CD8-positive, alpha-beta memory T cell (primary cell): ENCODE measurements at regions not wholly inside any gene's neighbourhood (a gene's known extent, or its start where the extent isn't known, plus 50 kb on each side); places are given as distances from the start of the nearest gene placed in this dataset.

Experiments
- CTCF ChIA-PET: fragments of 350-600 bp; sonication (Branson Sonifier 250); formaldehyde crosslinking; loops from one replicate; lab custom pipeline; 2021; ENCODE audit warnings: antibody characterized with exemption; lab: Charles Lee
- POLR2A ChIA-PET: fragments of 350-600 bp; sonication (Branson Sonifier 250); formaldehyde crosslinking; loops from one replicate; lab custom pipeline; 2021; ENCODE audit warnings: antibody characterized with exemption; lab: Charles Lee
- DNase-seq, 5 donors: peaks; one replicate each; pipeline versions ENCODE4 v3.0.0 to v3.0.0-alpha.2; 2020 to 2022; ENCODE audit warnings: mixed read lengths in 1 of 5
- H3K27ac ChIP-seq: one replicate; pipeline ENCODE4 v1.7.0; 2013; ENCODE audit warnings: low read depth, mild to moderate bottlenecking, low read length, moderate library complexity
- H3K27me3 ChIP-seq: 2 replicates; pipeline ENCODE4 v1.7.0; 2013; ENCODE audit warnings: low read length, mild to moderate bottlenecking; ENCODE audit not compliant: insufficient read depth, poor library complexity, severe bottlenecking
- H3K36me3 ChIP-seq: 2 replicates; pipeline ENCODE4 v1.7.0; 2013; ENCODE audit warnings: mild to moderate bottlenecking, low read length, moderate library complexity; ENCODE audit not compliant: insufficient read depth
- H3K4me1 ChIP-seq: 2 replicates; pipeline ENCODE4 v1.7.0; 2013; ENCODE audit warnings: mild to moderate bottlenecking, low read length, moderate library complexity; ENCODE audit not compliant: insufficient read depth
- H3K4me3 ChIP-seq: 2 replicates; pipeline ENCODE4 v1.7.0; 2013; ENCODE audit warnings: mild to moderate bottlenecking, low read length
- H3K9me3 ChIP-seq: 2 replicates; pipeline ENCODE4 v1.7.0; 2013; ENCODE audit warnings: mild to moderate bottlenecking, low read length
- H3K27ac Mint-ChIP-seq, 8 donors: one replicate each; pipeline ENCODE4 v1.8.0; 2020 to 2021; ENCODE audit warnings: mixed read lengths in 8 of 8, mild to moderate bottlenecking in 6 of 8, inconsistent platforms in 3 of 8, moderate library complexity in 3 of 8
- H3K27me3 Mint-ChIP-seq, 2 donors: one replicate each; pipeline ENCODE4 v1.8.0; 2020 to 2021; ENCODE audit warnings: mixed read lengths in 2 of 2, mild to moderate bottlenecking in 1 of 2, moderate library complexity in 1 of 2
- H3K36me3 Mint-ChIP-seq, 3 donors: one replicate each; pipeline ENCODE4 v1.8.0; 2020 to 2021; ENCODE audit warnings: mixed read lengths in 3 of 3, inconsistent platforms in 1 of 3, mild to moderate bottlenecking in 1 of 3
- H3K4me1 Mint-ChIP-seq, 3 donors: one replicate each; pipeline ENCODE4 v1.8.0; 2020 to 2021; ENCODE audit warnings: mixed read lengths in 3 of 3, inconsistent platforms in 1 of 3, mild to moderate bottlenecking in 1 of 3
- H3K4me3 Mint-ChIP-seq, 7 donors: one replicate each; pipeline ENCODE4 v1.8.0; 2020 to 2021; ENCODE audit warnings: mixed read lengths in 7 of 7, mild to moderate bottlenecking in 6 of 7, moderate library complexity in 4 of 7, inconsistent platforms in 2 of 7
- H3K9me3 Mint-ChIP-seq, 5 donors: one replicate each; pipeline ENCODE4 v1.8.0; 2020 to 2022; ENCODE audit warnings: mixed read lengths in 5 of 5, mild to moderate bottlenecking in 3 of 5, moderate library complexity in 2 of 5, inconsistent platforms in 1 of 5

DNA sequence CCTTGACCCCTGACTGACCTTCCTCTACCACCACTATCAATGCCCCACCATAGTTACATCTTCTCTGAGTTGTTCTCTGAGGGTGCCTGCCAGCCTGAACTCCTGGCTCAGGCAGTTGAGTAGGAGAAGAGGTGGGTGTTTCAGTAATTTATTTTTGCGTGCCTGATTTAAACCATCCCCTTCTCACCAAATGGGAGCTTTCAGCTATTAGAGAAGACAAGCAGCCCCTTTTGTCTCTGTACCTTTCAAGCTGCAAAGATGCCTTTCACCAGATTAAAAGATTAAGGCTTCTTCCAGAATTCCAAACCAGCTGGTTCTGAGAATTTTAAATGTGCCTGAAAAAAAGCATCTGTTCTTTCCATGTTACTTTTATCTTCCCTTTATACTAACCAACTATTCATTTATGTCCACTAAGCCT lies 223.8 kb downstream of the FAM76B start:
- ChIA-PET POLR2A (no interaction called here), CTCF (interaction anchor here (1.5 kb wide), 1 partner anchor 140 kb away, joined by 3 read pairs; no protein-coding TSS in a partner anchor)
- Histone ChIP-seq H3K27ac (no peak overlapping the region), H3K4me3 (no peak overlapping the region), H3K4me1 (peaks cover 10% of the 10 kb centered on the region), H3K27me3 (no peaks in the 10 kb centered on the region), H3K9me3 (peaks cover 4% of the 10 kb centered on the region), H3K36me3 (no peaks in the 10 kb centered on the region)
- DNase-seq = no peak
- Mint-ChIP-seq H3K4me1 (peaks cover 0 to 4% (median 0%) of the 10 kb centered on the region in 3 donors), H3K4me3 (no peak overlapping the region), H3K27me3 (peaks cover 5 to 20% of the 10 kb centered on the region in 2 donors), H3K9me3 (peaks cover 2 to 15% (median 5%) of the 10 kb centered on the region in 5 donors), H3K36me3 (no peaks in the 10 kb centered on the region), H3K27ac (peak overlapping the region in 1 of 8 donors; percentile 67)

DNA sequence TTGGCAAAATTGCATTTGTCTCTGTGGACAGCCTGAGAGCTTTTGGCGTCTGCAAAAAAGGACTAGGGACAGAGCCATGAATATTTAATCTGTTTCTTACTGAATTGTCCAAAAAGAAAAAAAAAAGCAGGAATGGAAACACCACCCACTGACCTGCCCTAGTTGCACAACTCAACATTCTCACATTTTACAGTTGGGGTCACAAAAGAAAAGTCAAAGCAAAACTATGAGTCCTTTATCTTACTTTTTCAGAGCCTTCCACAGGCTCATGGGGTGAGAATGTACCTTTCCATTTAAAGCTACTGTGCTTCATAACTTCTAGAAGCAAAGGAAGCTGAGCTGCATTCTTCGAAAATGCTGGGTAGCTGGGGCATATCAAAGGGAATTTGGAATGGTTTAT lies 225.7 kb downstream of the FAM76B start:
- no peak overlapping the region for H3K27ac Mint-ChIP-seq

DNA sequence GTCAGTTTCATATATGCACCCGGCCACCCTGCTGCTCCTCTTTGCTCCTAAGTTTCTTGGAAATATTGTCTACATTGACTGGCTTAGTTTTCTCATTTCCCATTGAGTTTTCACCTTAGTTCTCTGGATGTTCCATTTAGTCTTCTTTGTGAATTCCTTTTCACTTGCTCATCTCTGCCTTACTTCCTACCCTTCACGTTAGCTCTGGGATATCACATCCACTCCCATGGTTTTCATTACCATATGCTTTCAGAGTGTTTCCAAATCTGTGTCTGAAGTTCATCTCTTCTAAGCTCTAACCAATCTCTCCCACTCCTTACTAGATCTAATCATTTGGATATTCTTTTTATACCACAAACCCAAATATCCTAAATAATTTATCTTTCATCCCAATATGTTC lies 226.4 kb downstream of the FAM76B start:
- H3K4me1 ChIP-seq = peaks cover 10% of the 10 kb centered on the region
- ChIA-PET POLR2A (no interaction called here), CTCF (interaction anchor here (1.1 kb wide), 1 partner anchor 16 kb away, joined by 3 read pairs; no protein-coding TSS in a partner anchor)
- Mint-ChIP-seq H3K27me3 (peaks cover 5 to 12% of the 10 kb centered on the region in 2 donors), H3K36me3 (no peaks in the 10 kb centered on the region), H3K4me3 (no peak overlapping the region), H3K9me3 (peaks cover 0 to 2% (median under 1%) of the 10 kb centered on the region in 5 donors), H3K4me1 (peaks cover 0 to 4% (median 0%) of the 10 kb centered on the region in 3 donors), H3K27ac (no peak overlapping the region)
- no peaks in the 10 kb centered on the region for H3K9me3 ChIP-seq
- no peak overlapping the region for H3K4me3 ChIP-seq
- no peak overlapping the region for H3K27ac ChIP-seq
- H3K27me3 ChIP-seq = no peaks in the 10 kb centered on the region
- no peak for DNase-seq
- no peaks in the 10 kb centered on the region for H3K36me3 ChIP-seq

More for the DNA sequence above, 225.7 kb downstream of the FAM76B start:
- no peaks in the 10 kb centered on the region for H3K9me3 ChIP-seq
- CTCF ChIA-PET = interaction anchor here (1.1 kb wide), 1 partner anchor 16 kb away, joined by 3 read pairs; no protein-coding TSS in a partner anchor
- peaks cover 10% of the 10 kb centered on the region for H3K4me1 ChIP-seq
- DNase-seq = no peak
- H3K27me3 ChIP-seq = no peaks in the 10 kb centered on the region
- POLR2A ChIA-PET = no interaction called here
- H3K4me3 Mint-ChIP-seq = no peak overlapping the region
- peaks cover 0 to 4% (median 0%) of the 10 kb centered on the region in 3 donors for H3K4me1 Mint-ChIP-seq
- H3K9me3 Mint-ChIP-seq = peaks cover 0 to 6% (median 3%) of the 10 kb centered on the region in 5 donors
- no peaks in the 10 kb centered on the region for H3K36me3 Mint-ChIP-seq
- peaks cover 5 to 13% of the 10 kb centered on the region in 2 donors for H3K27me3 Mint-ChIP-seq
- no peak overlapping the region for H3K27ac ChIP-seq
- H3K36me3 ChIP-seq = no peaks in the 10 kb centered on the region
- H3K4me3 ChIP-seq = no peak overlapping the region

DNA sequence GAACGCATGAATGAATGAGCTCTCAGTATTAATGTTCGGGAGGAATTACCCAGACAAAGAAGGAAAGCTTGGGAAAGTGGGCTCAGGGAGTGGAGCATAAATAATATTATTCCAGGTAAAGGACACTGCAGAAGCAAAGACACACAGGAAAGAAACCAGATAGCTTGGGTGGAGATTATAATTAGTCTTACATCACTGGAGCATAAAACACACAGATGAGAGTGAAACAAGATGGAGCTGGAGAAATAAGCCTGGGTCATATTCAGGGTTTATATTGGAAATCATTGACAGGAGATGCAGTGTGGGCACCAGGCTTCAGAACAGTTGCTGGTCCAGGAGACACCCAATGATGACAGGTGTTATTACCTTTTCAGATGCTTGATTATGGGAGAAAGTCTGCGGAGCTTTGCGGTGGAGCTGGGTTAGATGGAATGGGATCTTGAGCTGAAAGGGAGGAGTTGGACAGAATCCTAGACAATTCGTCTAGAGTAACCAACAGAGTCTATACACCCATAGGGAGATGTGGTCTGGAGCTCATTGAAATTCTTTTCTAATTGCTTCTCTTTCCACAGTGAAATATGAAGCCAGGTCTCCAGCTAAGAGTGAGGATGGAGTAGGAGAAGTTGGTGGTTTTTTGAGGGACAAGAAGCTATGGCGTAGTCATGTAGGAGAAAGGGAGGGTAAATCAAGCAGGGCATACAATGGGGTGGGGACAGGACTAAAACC lies 227.2 kb downstream of the FAM76B start:
- Mint-ChIP-seq H3K4me3 (no peak overlapping the region), H3K9me3 (no peaks in the 10 kb centered on the region), H3K27ac (no peak overlapping the region), H3K4me1 (peaks cover 0 to 4% (median 0%) of the 10 kb centered on the region in 3 donors), H3K27me3 (peaks cover 4 to 5% of the 10 kb centered on the region in 2 donors), H3K36me3 (no peaks in the 10 kb centered on the region)
- no peak overlapping the region for H3K4me3 ChIP-seq
- H3K27ac ChIP-seq = no peak overlapping the region
- POLR2A ChIA-PET = no interaction called here
- H3K36me3 ChIP-seq = no peaks in the 10 kb centered on the region
- no peaks in the 10 kb centered on the region for H3K27me3 ChIP-seq
- H3K9me3 ChIP-seq = no peaks in the 10 kb centered on the region
- peaks cover 10% of the 10 kb centered on the region for H3K4me1 ChIP-seq
- DNase-seq = no peak
- CTCF ChIA-PET = interaction anchor here (1.0 kb wide), 1 partner anchor 301 kb away, joined by 3 read pairs; no protein-coding TSS in a partner anchor

DNA sequence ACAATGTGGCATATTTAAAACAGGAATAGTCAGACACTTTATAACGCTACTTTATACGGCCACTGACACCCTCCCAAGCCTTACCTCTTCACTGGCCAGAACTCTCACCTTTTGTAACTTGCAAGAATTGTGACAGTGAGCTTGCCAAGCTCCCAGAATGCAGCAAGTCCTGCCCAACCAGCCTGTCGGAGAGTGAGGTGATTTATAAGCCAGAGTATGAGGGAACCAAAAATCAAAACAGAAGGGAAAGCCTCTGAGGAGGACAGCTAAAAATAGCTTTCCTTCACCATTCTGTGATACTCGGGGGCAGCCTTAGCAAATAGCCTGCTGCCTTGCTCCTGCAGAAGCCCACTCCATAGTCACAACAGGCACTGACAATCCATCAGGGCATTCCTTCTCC lies 229.7 kb downstream of the FAM76B start:
- ChIA-PET CTCF (no interaction called here), POLR2A (no interaction called here)
- Histone ChIP-seq H3K4me1 (peaks cover 5% of the 10 kb centered on the region), H3K36me3 (no peaks in the 10 kb centered on the region), H3K9me3 (no peaks in the 10 kb centered on the region), H3K4me3 (no peak overlapping the region), H3K27me3 (no peaks in the 10 kb centered on the region), H3K27ac (no peak overlapping the region)
- Mint-ChIP-seq H3K4me3 (no peak overlapping the region), H3K36me3 (no peaks in the 10 kb centered on the region), H3K27me3 (peaks cover 2 to 5% of the 10 kb centered on the region in 2 donors), H3K9me3 (no peaks in the 10 kb centered on the region), H3K4me1 (peaks cover 0 to 5% (median 0%) of the 10 kb centered on the region in 3 donors), H3K27ac (no peak overlapping the region)
- DNase-seq = no peak

DNA sequence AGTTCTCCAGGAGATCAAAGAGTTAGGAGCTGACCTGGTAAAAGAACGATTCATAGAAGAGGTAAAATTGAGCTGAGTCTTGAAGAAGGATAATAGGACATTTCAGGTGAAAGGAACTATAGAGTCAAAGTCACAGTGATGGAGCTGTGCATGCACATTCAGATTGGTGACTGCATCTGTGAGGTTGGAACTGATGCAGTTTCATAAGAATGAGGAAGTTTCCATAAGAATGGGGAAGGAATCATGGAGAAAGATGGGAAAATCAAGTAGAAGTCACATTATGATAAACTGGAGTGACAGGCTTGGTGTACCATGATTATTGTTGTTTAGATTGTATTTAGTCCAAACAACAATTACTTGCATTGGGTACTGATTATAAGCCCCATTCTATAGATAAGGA lies 232.2 kb downstream of the FAM76B start:
- ChIA-PET POLR2A (no interaction called here), CTCF (interaction anchor here (1.2 to 1.3 kb wide), 2 partner anchors 12 to 148 kb away, joined by 3 read pairs; no protein-coding TSS in a partner anchor)
- no peaks in the 10 kb centered on the region for H3K36me3 ChIP-seq
- no peaks in the 10 kb centered on the region for H3K27me3 ChIP-seq
- no peaks in the 10 kb centered on the region for H3K9me3 ChIP-seq
- no peaks in the 10 kb centered on the region for H3K4me1 ChIP-seq
- H3K4me1 Mint-ChIP-seq = peaks cover 0 to 9% (median 0%) of the 10 kb centered on the region in 3 donors
- DNase-seq = no peak
- no peak overlapping the region for H3K27ac Mint-ChIP-seq
- H3K9me3 Mint-ChIP-seq = no peaks in the 10 kb centered on the region
- no peak overlapping the region for H3K27ac ChIP-seq
- H3K27me3 Mint-ChIP-seq = peaks cover 0 to 5% of the 10 kb centered on the region in 2 donors
- H3K4me3 ChIP-seq = no peak overlapping the region
- H3K4me3 Mint-ChIP-seq = no peak overlapping the region
- no peaks in the 10 kb centered on the region for H3K36me3 Mint-ChIP-seq

DNA sequence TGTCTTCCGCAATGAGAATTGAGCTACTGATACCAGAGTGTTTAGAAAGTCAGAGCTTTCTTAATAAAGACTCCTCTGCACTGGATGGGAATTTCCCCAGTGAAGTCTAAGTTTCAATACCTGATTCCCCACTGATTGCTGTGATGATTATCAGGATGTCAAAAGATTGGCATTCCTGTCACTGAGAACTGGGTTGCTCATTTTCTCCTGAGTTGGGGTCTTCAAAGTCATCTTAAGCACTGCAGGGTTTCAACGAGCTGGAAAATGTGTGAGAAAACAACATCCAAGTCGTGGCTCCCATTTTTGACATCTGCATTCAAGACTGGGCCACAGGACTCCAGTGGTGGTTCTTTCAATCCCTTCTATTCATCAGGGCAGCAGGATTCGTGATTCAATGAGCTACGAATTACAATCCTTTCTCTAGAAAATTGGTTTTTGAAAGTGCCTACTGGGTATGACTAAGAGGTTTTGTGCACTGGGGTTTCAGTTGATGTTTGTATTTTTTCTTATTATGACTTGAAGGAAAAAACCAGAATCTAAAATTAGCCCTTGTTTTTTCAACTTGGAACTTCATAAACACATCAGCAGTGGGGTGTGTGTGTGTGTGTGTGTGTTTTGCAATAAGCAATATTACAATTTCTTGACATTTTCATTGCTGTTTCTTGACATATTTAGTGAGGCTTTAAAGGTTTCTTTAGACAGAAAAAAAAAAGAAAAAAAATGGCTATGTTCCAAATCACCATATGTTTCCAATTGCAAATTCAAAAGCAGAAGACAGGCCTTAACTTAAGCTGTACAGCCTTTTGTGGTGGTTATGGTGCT lies 233.0 kb downstream of the FAM76B start:
- Mint-ChIP-seq H3K27me3 (peaks cover 0 to 3% of the 10 kb centered on the region in 2 donors), H3K9me3 (no peaks in the 10 kb centered on the region), H3K36me3 (no peaks in the 10 kb centered on the region), H3K4me1 (peaks cover 0 to 9% (median 0%) of the 10 kb centered on the region in 3 donors), H3K4me3 (no peak overlapping the region), H3K27ac (no peak overlapping the region)
- ChIA-PET CTCF (interaction anchor here (1.2 to 1.3 kb wide), 2 partner anchors 11 to 149 kb away, joined by 3 read pairs; no protein-coding TSS in a partner anchor), POLR2A (no interaction called here)
- H3K27me3 ChIP-seq = no peaks in the 10 kb centered on the region
- H3K4me3 ChIP-seq = no peak overlapping the region
- H3K27ac ChIP-seq = no peak overlapping the region
- no peaks in the 10 kb centered on the region for H3K36me3 ChIP-seq
- no peaks in the 10 kb centered on the region for H3K4me1 ChIP-seq
- H3K9me3 ChIP-seq = no peaks in the 10 kb centered on the region
- DNase-seq = no peak

DNA sequence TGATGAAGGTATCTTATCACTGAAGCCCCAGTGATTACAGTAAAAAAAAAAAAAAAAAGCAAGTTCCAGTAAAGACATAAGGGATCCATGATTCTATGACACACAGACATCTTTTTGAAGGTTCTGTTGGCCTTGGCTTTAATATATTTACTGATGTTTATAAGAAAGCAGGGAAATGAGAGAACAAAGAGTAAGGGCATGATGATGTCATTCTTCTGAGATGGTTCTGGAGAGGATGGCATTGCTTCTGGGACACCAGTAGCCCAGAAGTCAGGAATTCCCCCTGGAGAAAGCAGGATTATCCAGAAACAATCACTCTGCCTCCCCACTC lies 233.6 kb downstream of the FAM76B start:
- Mint-ChIP-seq H3K27ac (no peak overlapping the region), H3K4me1 (peaks cover 0 to 9% (median 0%) of the 10 kb centered on the region in 3 donors), H3K9me3 (no peaks in the 10 kb centered on the region), H3K4me3 (no peak overlapping the region), H3K27me3 (no peaks in the 10 kb centered on the region), H3K36me3 (no peaks in the 10 kb centered on the region)
- POLR2A ChIA-PET = no interaction called here
- Histone ChIP-seq H3K27me3 (no peaks in the 10 kb centered on the region), H3K4me1 (no peaks in the 10 kb centered on the region), H3K36me3 (no peaks in the 10 kb centered on the region), H3K4me3 (no peak overlapping the region), H3K27ac (no peak overlapping the region), H3K9me3 (no peaks in the 10 kb centered on the region)
- no peak for DNase-seq
- CTCF ChIA-PET = interaction anchor here (1.2 kb wide), 1 partner anchor 150 kb away, joined by 3 read pairs; no protein-coding TSS in a partner anchor
